Neural progenitor cell (in vitro differentiated cells): ENCODE measurements at regions not wholly inside any gene's neighbourhood (a gene's known extent, or its start where the extent isn't known, plus 50 kb on each side); places are given as distances from the start of the nearest gene placed in this dataset.

Experiments used
- EZH2phosphoT487 ChIP-seq: fragments of 200-600 bp; sonication (generic); IDR thresholded peaks from 2 replicates; pipeline ENCODE4 v1.6.1; 2017; ENCODE audit warnings: antibody characterized with exemption
- TF ChIP-seq, protein P1 (sequence below): fragments of 200-600 bp; sonication (generic); IDR thresholded peaks from 2 replicates; pipeline ENCODE4 v1.5.1; 2017; ENCODE audit warnings: antibody characterized with exemption, mild to moderate bottlenecking

DNA sequence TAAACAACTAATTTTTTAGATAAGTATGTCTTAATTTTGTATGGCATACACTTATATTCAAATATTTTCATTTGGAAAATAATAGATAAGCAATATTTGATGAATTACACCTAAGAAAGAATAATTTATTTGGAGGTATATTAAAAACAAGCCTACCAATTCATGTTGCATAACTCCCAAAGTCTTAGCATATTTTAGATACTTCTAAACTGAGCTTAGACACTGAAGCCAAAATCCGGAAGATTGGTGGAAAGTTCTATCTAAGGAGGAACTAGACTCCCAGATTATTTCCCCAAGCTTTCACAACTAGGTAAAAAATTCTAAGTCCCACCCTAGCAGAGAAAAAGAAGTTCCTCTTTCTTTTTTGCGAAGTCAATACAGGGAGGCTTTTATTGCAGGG lies 221.0 kb upstream of the MMADHC start:
- TF ChIP-seq, protein P1, sequence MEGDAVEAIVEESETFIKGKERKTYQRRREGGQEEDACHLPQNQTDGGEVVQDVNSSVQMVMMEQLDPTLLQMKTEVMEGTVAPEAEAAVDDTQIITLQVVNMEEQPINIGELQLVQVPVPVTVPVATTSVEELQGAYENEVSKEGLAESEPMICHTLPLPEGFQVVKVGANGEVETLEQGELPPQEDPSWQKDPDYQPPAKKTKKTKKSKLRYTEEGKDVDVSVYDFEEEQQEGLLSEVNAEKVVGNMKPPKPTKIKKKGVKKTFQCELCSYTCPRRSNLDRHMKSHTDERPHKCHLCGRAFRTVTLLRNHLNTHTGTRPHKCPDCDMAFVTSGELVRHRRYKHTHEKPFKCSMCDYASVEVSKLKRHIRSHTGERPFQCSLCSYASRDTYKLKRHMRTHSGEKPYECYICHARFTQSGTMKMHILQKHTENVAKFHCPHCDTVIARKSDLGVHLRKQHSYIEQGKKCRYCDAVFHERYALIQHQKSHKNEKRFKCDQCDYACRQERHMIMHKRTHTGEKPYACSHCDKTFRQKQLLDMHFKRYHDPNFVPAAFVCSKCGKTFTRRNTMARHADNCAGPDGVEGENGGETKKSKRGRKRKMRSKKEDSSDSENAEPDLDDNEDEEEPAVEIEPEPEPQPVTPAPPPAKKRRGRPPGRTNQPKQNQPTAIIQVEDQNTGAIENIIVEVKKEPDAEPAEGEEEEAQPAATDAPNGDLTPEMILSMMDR, result no peak
- TF ChIP-seq EZH2phosphoT487, result no peak
